ENCODE measurements at regions not wholly inside any gene's neighbourhood (a gene's known extent, or its start where the extent isn't known, plus 50 kb on each side); places are given as distances from the start of the nearest gene placed in this dataset.

- H3K9me3 ChIP-seq (ENCODE audit: low read length): no peaks in the 10 kb centered on the region
- intact Hi-C loops (cut with micrococcal nuclease): no loop called here
Measured at GRCh38 chr1:5660141-5660935, 331.9 kb downstream of the NPHP4 start.

DNA sequence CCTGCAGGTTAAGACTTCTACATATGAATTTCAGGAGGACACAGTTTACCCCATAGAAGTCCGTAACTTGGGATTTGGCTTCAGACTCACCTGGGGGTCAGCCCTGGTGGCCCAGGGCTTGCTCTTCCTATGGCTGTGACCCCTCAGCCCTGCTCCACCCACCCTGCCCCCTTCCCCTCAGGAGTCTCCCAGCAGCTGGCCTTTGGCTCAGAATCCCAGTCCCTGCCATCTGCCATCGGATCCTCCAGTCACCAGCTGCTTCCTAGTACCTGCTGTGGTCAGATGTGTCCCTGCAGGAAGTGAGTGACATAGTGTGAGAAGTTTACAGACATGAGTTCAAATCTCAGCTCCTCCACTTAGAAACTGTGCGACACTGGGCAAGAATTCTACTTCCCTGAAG lies 332.6 kb downstream of the NPHP4 start:
- intact Hi-C loops (cut with micrococcal nuclease): no loop called here
- Histone ChIP-seq H2AFZ (ENCODE audit: low read length) (no peak overlapping the region), H3K4me1 (ENCODE audit: insufficient read depth, low read length) (no peaks in the 10 kb centered on the region)

More at GRCh38 chr1:5660141-5660935, 331.9 kb downstream of the NPHP4 start:
- Histone ChIP-seq H3K4me3 (ENCODE audit: low read length) (no peak overlapping the region), H3K79me2 (ENCODE audit: low read length) (no peaks in the 10 kb centered on the region), H3K36me3 (ENCODE audit: low read depth, low read length) (no peaks in the 10 kb centered on the region), H3K4me2 (ENCODE audit: low read length) (no peak overlapping the region), H4K20me1 (ENCODE audit: low read length) (no peaks in the 10 kb centered on the region), H3F3A (ENCODE audit: low read length, unreplicated experiment) (no peaks in the 10 kb centered on the region), H3K27ac (ENCODE audit: low read length) (no peak overlapping the region), H3K27me3 (ENCODE audit: low read length) (no peaks in the 10 kb centered on the region; the same call in 1 of the 2 replicates), H3K4me1 (ENCODE audit: insufficient read depth, low read length) (no peaks in the 10 kb centered on the region), H2AFZ (ENCODE audit: low read length) (no peak overlapping the region), H3K9ac (ENCODE audit: low read length) (no peak overlapping the region), H3K9me2 (replicated peaks; ENCODE audit: low read length) (no peaks in the 10 kb centered on the region)
- ChIA-PET POLR2A (ENCODE audit: unreplicated experiment) (no interaction called here), CTCF (no interaction called here)
- no TSS peak for BruUV-seq (replicated peaks)
- ATAC-seq (no peak), DNase-seq (no peak)
- TF ChIP-seq EZH2phosphoT487 (IDR thresholded peaks at IDR 0.05; ENCODE audit: borderline replicate concordance, low read length) (no peak), EZH2 (IDR thresholded peaks at IDR 0.05; ENCODE audit: low read length, unreplicated experiment) (no peak)
- TF ChIP-seq, protein P1, sequence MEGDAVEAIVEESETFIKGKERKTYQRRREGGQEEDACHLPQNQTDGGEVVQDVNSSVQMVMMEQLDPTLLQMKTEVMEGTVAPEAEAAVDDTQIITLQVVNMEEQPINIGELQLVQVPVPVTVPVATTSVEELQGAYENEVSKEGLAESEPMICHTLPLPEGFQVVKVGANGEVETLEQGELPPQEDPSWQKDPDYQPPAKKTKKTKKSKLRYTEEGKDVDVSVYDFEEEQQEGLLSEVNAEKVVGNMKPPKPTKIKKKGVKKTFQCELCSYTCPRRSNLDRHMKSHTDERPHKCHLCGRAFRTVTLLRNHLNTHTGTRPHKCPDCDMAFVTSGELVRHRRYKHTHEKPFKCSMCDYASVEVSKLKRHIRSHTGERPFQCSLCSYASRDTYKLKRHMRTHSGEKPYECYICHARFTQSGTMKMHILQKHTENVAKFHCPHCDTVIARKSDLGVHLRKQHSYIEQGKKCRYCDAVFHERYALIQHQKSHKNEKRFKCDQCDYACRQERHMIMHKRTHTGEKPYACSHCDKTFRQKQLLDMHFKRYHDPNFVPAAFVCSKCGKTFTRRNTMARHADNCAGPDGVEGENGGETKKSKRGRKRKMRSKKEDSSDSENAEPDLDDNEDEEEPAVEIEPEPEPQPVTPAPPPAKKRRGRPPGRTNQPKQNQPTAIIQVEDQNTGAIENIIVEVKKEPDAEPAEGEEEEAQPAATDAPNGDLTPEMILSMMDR (conservative IDR thresholded peaks at IDR 0.05; ENCODE audit: low read depth, low read length): no peak

More for the DNA sequence above, 332.6 kb downstream of the NPHP4 start:
- ChIA-PET POLR2A (ENCODE audit: unreplicated experiment) (no interaction called here), CTCF (no interaction called here)
- Histone ChIP-seq H3K9me2 (replicated peaks; ENCODE audit: low read length) (no peaks in the 10 kb centered on the region), H3K9ac (ENCODE audit: low read length) (no peak overlapping the region), H3K4me2 (ENCODE audit: low read length) (no peak overlapping the region), H3K79me2 (ENCODE audit: low read length) (no peaks in the 10 kb centered on the region), H3K9me3 (ENCODE audit: low read length) (no peaks in the 10 kb centered on the region), H3K4me3 (ENCODE audit: low read length) (no peak overlapping the region), H3K27ac (ENCODE audit: low read length) (no peak overlapping the region), H3K36me3 (ENCODE audit: low read depth, low read length) (no peaks in the 10 kb centered on the region), H3K27me3 (ENCODE audit: low read length) (no peaks in the 10 kb centered on the region), H4K20me1 (ENCODE audit: low read length) (no peaks in the 10 kb centered on the region), H3F3A (ENCODE audit: low read length, unreplicated experiment) (no peaks in the 10 kb centered on the region)
- BruUV-seq (replicated peaks): no TSS peak
- DNase-seq (no peak), ATAC-seq (no peak)
- TF ChIP-seq, protein P1 (conservative IDR thresholded peaks at IDR 0.05; ENCODE audit: low read depth, low read length): no peak
- no peak for TF ChIP-seq EZH2 (IDR thresholded peaks at IDR 0.05; ENCODE audit: low read length, unreplicated experiment)
- TF ChIP-seq EZH2phosphoT487 (IDR thresholded peaks at IDR 0.05; ENCODE audit: borderline replicate concordance, low read length): no peak
